IPS-NIHi7 (cell line): ENCODE measurements at regions not wholly inside any gene's neighbourhood (a gene's known extent, or its start where the extent isn't known, plus 50 kb on each side); places are given as distances from the start of the nearest gene placed in this dataset.
"Not testable (repeated sequence)": the region's sequence is repeated elsewhere in the genome, so short reads cannot be mapped to it uniquely, and the experiment has no call there.

ENCODE experiments used
- DNase-seq: peaks from one replicate; pipeline ENCODE4 v3.0.0; 2012; ENCODE audit warnings: mixed read lengths; ENCODE audit errors: extremely low spot score

- DNase-seq: not testable (repeated sequence)
These were observed 144.7 kb upstream of the CRYM start for GRCh38 chr16:21422824-21423223.

- DNase-seq: not testable (repeated sequence)
These were observed 126.6 kb upstream of the CRYM start for GRCh38 chr16:21404699-21405098.

GRCh38 chr16:21397866-21398265 is 119.8 kb upstream of the CRYM start:
- DNase-seq: not testable (repeated sequence)

DNA sequence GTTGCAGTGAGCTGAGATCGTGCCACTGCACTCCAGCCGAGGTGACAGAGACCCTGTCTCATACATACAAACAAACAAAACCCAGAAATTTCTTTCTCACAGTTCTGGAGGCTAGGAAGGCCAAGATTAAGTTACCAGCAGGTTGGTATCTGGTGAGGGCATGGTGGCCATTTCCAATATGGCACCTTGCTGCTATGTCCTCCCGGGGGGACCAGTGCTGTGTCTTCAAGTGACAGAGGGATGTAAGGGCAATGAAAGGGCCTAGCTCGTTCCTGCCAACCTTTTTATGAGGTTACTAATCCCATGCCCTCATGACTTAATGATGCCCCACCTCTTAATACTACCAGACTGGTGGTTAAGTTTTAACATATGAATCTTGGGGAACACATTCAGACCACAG is 118.5 kb upstream of the CRYM start:
- not testable (repeated sequence) for DNase-seq

DNA sequence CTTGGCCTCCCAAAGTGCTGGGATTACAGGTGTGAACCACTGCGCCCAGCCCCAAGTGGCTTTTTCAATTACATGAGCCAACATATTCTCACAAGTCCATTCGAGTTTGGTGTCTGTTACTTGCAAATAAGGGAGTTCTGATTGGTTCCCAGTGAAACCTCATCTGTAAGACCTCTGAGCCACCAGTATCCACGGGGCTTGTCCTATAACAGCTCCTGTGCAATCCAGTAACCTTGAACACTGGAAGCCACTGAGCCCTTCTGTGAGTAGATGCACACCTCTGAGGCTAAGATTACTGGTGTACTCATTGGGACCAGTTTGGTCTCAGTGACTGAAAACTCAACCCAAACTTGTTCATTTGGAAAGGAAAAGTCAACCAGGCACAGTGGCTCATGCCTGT is 112.5 kb upstream of the CRYM start:
- DNase-seq: not testable (repeated sequence)

GRCh38 chr16:21389860-21390259 is 111.8 kb upstream of the CRYM start:
- not testable (repeated sequence) for DNase-seq

GRCh38 chr16:21387757-21388156 is 109.7 kb upstream of the CRYM start:
- not testable (repeated sequence) for DNase-seq

DNA sequence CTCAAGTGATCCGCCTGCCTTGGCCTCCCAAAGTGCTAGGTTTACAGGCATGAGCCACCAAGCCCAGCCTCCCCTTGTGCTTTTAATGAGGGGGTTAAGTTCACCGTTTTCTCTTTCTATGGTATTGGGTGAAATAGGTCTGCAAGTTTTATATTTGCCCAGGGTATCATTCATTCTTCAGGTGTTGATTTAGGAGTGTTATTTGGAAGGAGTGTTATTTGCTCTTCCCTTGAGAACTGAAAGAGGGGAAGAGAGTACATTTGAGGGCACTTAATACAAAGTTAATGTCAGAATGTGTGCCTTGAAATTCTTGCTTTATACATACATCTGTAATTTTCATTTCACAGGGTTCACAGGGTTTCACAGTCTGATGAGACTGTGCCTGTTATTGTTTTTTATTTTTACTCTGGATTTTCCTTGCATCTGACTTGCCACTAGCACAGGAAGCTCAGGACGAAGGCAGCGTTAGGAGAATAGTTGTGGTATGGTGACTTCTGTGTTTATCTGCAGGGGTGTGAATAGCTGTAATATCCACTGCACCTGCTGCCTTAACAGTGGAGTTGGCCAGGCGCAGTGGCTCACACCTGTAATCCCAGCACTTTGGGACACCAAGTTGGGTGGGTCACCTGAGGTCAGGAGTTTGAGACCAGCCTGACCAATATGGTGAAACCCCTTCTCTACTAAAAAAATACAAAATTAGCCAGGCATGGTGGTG is 108.3 kb upstream of the CRYM start:
- not testable (repeated sequence) for DNase-seq

- not testable (repeated sequence) for DNase-seq
These were observed 105.6 kb upstream of the CRYM start for GRCh38 chr16:21383682-21384081.

DNA sequence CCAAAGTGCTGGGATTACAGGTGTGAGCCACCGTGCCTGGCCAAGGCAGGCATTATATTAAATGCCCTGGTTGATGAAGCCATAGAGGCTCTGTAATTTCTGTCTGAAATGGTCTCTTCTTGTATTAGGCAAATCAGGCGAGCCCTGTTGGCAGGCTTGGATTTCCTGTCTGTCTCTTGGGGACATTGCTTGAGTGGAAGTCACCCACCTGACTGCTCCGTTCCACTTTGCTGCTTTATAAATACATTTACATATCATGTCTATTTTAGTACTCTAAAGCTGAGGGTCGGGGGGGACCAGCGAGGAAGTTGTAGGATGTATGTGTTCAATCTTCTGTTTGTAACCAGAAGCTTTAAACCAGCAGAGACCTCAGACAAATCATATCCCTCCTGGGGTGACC is 101.6 kb upstream of the CRYM start:
- DNase-seq: not testable (repeated sequence)

DNA sequence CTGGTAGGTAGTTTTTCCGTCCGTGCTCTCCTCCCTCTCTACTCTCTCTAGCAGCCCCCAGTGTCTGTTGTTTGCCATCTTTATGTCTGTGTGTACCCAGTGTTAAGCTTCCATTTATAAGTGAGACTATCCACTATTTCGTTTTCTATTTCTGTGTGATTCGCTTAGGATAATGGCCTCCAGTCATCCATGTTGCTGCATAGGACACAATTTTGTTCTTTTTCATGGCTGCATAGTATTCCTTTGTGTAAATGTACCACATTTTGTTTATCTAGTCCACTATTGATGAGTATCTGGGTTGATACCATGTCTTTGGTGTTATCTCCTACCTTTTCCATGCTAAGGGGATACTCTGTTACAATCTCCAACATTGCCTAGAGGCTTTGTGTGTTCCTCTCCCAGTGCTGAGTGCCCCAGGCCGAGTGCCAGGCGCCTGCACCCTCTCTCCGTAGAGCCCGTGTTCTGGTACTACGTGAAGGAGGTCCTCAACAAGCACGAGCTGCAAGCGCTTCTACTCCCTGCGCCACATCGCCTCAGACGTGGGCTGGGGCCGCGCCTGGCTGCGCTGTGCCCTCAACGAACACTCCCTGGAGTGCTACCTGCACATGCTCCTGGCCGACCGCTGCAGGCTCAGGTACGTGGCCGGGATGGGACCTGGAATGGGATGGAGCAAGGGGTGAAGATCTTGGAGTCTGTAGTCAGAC is 98.3 kb upstream of the CRYM start:
- DNase-seq: not testable (repeated sequence)

DNA sequence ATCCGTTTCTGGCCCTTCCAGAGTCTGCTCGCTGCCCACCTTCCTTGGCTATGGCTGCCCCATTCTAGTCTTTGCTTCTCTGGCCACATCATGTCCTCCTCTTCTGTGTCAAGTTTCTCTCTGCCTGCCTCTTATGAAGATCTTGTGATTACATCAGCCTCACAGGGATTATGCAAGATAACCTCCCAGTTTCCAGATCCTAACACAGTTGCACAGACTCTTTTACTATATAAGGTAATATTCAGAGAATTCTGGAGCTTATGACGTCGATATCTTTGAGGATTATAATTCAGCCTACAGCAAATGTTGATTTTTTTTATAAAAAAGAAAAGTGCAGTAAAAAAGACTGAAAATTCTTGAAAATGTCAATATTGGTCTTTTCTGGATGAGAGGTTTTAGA is 97.2 kb upstream of the CRYM start:
- not testable (repeated sequence) for DNase-seq

DNA sequence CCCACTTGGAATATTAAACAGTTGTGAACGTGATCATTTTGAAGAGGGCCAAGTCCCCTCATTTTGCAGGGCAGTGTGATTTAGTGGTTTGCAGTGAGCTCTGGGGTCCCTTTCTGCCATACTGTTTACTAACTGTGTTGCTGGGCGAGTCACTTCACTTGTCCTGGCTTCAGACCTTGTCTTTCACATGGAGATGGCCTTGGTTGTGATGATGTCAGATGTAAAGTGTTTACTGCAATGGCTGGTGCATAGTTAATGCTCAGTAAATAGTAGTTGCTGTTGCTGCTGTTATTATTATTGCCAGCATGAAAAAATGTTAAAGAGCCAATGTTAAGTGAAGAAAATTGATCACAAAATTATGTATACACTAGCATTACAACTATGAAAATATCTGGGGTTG is 95.4 kb upstream of the CRYM start:
- DNase-seq: not testable (repeated sequence)

DNA sequence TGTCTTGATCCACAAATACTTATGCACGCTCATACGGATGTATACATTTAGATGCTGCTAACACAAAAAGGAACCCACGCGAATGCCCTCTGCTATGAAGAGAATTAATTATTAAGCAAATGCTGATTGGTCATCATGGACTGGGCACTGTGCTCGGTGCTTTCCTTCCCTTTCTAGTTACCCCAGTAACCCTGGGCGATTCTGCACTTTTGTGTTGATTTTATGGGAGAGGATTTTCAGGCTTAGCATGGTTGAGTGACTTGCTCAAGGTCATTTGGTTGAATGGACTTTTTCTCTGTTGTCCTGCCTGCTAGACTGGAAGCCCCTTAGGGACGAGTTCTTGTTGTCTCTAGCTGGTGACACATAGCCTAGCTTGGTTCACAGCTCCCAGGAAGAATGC is 94.8 kb upstream of the CRYM start:
- DNase-seq: not testable (repeated sequence)

DNA sequence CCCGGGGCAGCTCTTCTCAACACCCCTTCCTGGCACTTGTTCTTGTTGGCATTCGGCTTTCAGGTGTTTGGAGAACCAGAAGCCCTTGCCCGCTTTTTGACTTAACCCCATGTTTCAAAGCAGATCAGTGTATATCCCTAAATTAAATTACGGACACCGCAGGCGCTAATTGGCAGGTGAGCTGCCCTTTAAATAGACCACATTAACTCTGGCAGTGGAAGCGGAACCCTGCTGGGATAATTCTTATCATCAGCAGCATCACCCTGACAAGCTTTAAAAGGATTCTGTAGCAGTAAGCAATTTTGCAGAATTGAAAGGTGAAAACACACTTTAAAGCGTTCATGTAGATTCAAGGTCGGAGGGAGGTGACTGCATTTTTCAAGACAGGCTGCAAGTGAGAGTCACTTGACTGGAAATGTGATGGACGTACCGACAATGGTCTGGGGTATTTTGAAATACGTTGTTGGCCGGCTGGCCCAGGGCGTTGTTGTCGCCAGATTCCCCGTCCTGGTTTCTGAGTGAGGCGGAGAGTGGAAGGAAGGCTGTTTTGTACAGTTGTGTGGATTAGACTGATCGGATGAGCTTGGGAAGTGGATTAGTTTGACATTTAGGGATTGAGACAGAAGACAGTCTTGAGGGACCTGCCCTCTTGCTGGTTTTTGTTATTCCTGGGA is 94.2 kb upstream of the CRYM start:
- DNase-seq: not testable (repeated sequence)

DNA sequence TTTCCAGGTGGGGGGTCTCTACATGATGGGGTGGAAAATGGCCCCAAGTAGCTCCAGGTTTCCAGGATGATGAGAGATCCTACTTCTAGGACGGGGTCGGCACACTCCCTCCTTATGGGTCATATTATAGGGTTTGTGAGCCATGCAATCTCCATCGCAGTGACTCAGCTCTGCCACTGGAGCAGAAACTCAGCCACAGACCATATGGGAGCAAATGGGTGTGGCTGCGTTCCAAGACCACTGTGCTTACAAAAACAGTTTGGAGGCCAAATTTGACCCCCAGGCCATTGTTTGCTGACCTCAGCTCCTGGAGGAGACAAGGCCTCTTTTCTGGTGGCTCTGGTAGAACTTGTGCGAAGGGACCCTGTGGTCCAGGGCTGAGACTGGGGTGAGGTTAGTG is 92.7 kb upstream of the CRYM start:
- DNase-seq: not testable (repeated sequence)

GRCh38 chr16:21368973-21369942 is 91.2 kb upstream of the CRYM start:
- not testable (repeated sequence) for DNase-seq

- DNase-seq: not testable (repeated sequence)
These were observed 89.8 kb upstream of the CRYM start for GRCh38 chr16:21367733-21368421.

GRCh38 chr16:21366998-21367397 is 88.9 kb upstream of the CRYM start:
- DNase-seq: not testable (repeated sequence)

DNA sequence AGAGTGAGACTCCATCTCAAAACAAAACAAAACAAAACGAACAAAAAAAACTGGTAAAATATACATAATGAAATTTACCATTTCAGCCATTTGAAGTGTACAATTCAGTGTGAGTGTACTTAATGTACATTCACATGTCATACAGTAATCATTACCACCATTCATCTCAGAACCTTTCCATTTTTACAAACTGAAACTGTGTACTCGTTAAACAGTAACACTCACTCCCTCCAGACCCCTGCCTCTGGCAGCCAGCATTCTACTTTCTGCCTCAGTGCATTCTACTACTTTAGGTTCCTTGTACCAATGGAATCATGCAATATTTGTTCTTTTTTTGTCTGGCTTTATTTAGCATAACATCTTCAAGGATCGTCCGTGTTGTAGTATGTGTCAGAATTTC is 87.5 kb upstream of the CRYM start:
- DNase-seq: not testable (repeated sequence)
